Calu3 (cell line): ENCODE measurements at regions not wholly inside any gene's neighbourhood (a gene's known extent, or its start where the extent isn't known, plus 50 kb on each side); places are given as distances from the start of the nearest gene placed in this dataset.
"Not testable (repeated sequence)": the region's sequence is repeated elsewhere in the genome, so short reads cannot be mapped to it uniquely, and the experiment has no call there.

ENCODE experiments used
- BruUV-seq: library from RNA; stranded (reverse); fragments of 400-500 nt; replicated peaks from 2 replicates; lab custom pipeline; 2021; lab: Mats Ljungman, UMichigan
- CTCF ChIA-PET: fragments of 300-600 bp; sonication (Branson Sonifier 250); formaldehyde crosslinking; loops from one replicate; lab custom pipeline; 2022; ENCODE audit warnings: antibody characterized with exemption; lab: Charles Lee
- DNase-seq: peaks from one replicate; pipeline ENCODE4 v3.0.0; 2022
- H3K27ac Mint-ChIP-seq: one replicate; pipeline ENCODE4 v1.8.0; 2022; ENCODE audit warnings: mixed read lengths; ENCODE audit not compliant: unreplicated experiment
- H3K27me3 Mint-ChIP-seq: one replicate; pipeline ENCODE4 v1.8.0; 2022; ENCODE audit warnings: mixed read lengths; ENCODE audit not compliant: unreplicated experiment
- H3K36me3 Mint-ChIP-seq: one replicate; pipeline ENCODE4 v1.8.0; 2022; ENCODE audit warnings: mild to moderate bottlenecking, moderate library complexity, mixed read lengths; ENCODE audit not compliant: insufficient read depth, unreplicated experiment
- H3K4me1 Mint-ChIP-seq: one replicate; pipeline ENCODE4 v1.8.0; 2022; ENCODE audit warnings: mild to moderate bottlenecking, low read depth, mixed read lengths; ENCODE audit not compliant: unreplicated experiment
- H3K4me3 Mint-ChIP-seq: one replicate; pipeline ENCODE4 v1.8.0; 2022; ENCODE audit warnings: mild to moderate bottlenecking, low read depth, moderate library complexity, mixed read lengths; ENCODE audit not compliant: unreplicated experiment
- H3K9me3 Mint-ChIP-seq: one replicate; pipeline ENCODE4 v1.8.0; 2022; ENCODE audit warnings: low read depth, mixed read lengths; ENCODE audit not compliant: unreplicated experiment
- CTCF ChIP-seq: fragments of 200-600 bp; IDR thresholded peaks from one replicate; pipeline ENCODE4 v1.8.0; 2022; ENCODE audit warnings: antibody characterized with exemption; ENCODE audit not compliant: unreplicated experiment
- intact Hi-C: fragments of 100-400 bp; cut with micrococcal nuclease; formaldehyde crosslinking; loops from one replicate; pipeline ENCODE4 v1.10.0; 2022; ENCODE audit not compliant: unreplicated experiment

DNA sequence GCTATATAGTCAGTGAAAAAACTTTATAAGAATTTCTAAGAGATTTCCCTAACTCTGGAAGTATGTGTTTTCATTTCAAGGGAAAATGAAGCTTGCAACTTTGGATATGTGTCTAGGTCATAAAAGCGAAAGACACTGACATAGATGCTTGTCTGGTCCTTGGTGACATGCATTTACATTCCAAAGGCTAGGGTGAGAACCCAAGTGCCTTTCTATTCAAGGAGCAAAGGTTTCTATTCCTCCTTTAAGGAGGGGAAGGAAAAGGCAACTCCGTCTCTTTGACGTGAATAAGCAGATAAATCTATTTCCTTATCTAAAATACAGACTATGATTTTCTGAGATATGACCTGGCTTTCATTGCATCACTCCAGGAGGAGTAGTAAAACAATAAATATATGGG lies 261.1 kb downstream of the CDH7 start:
- DNase-seq: no peak
- Mint-ChIP-seq H3K27me3 (no peaks in the 10 kb centered on the region), H3K4me1 (no peaks in the 10 kb centered on the region), H3K9me3 (peaks cover 5% of the 10 kb centered on the region), H3K36me3 (no peaks in the 10 kb centered on the region), H3K4me3 (no peak overlapping the region), H3K27ac (no peak overlapping the region)
- intact Hi-C loops: no loop called here
- no peak for TF ChIP-seq CTCF
- CTCF ChIA-PET: no interaction called here
- no TSS peak for BruUV-seq

GRCh38 chr18:66005831-66006588 lies 255.2 kb downstream of the CDH7 start:
- H3K4me3 Mint-ChIP-seq: no peak overlapping the region
- no peaks in the 10 kb centered on the region for H3K27me3 Mint-ChIP-seq
- DNase-seq: no peak
- no peak for TF ChIP-seq CTCF
- CTCF ChIA-PET: interaction anchor here (0.6 kb wide), 2 partner anchors 38 to 1238 kb away, joined by 3 read pairs; no protein-coding TSS in a partner anchor
- no TSS peak for BruUV-seq
- H3K4me1 Mint-ChIP-seq: no peaks in the 10 kb centered on the region
- no peaks in the 10 kb centered on the region for H3K36me3 Mint-ChIP-seq
- no peak overlapping the region for H3K27ac Mint-ChIP-seq
- peaks cover 7% of the 10 kb centered on the region for H3K9me3 Mint-ChIP-seq
- intact Hi-C loops: no loop called here

GRCh38 chr18:65998971-65999700 lies 248.3 kb downstream of the CDH7 start:
- DNase-seq, H3K27ac Mint-ChIP-seq, BruUV-seq, H3K27me3 Mint-ChIP-seq, H3K36me3 Mint-ChIP-seq, H3K9me3 Mint-ChIP-seq, intact Hi-C loops, CTCF ChIA-PET, H3K4me3 Mint-ChIP-seq, H3K4me1 Mint-ChIP-seq: not testable (repeated sequence)

DNA sequence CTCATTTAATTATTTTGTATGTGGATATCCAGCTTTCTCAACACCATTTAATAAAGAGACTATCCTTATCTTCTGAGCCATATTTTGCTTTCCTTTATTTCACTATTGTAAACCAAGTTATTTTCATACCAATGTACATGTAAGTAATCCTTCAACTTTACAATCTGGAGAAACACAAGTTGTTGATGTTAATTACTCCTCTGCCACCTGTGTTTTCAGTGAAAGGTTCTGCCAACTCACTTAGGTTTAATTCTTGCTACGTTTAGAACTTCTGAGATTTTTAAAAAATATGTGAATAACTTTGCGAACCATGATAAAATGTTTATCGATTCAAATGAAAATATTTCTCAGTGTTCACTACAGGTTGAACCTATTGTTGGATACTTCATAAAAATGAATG lies 244.4 kb downstream of the CDH7 start:
- Mint-ChIP-seq H3K36me3 (no peaks in the 10 kb centered on the region), H3K27me3 (no peaks in the 10 kb centered on the region), H3K9me3 (no peaks in the 10 kb centered on the region), H3K27ac (no peak overlapping the region), H3K4me3 (no peak overlapping the region), H3K4me1 (peaks cover 8% of the 10 kb centered on the region)
- no peak for TF ChIP-seq CTCF
- DNase-seq: no peak
- no TSS peak for BruUV-seq
- intact Hi-C loops: no loop called here
- CTCF ChIA-PET: no interaction called here

GRCh38 chr18:65994302-65994701 lies 243.5 kb downstream of the CDH7 start:
- Mint-ChIP-seq H3K36me3 (no peaks in the 10 kb centered on the region), H3K4me3 (no peak overlapping the region), H3K27ac (no peak overlapping the region), H3K9me3 (no peaks in the 10 kb centered on the region), H3K27me3 (no peaks in the 10 kb centered on the region), H3K4me1 (peaks cover 8% of the 10 kb centered on the region)
- TF ChIP-seq CTCF: no peak
- no TSS peak for BruUV-seq
- DNase-seq: no peak
- intact Hi-C loops: no loop called here
- CTCF ChIA-PET: no interaction called here
